ENCODE measurements at regions not wholly inside any gene's neighbourhood (a gene's known extent, or its start where the extent isn't known, plus 50 kb on each side); places are given as distances from the start of the nearest gene placed in this dataset.

DNA sequence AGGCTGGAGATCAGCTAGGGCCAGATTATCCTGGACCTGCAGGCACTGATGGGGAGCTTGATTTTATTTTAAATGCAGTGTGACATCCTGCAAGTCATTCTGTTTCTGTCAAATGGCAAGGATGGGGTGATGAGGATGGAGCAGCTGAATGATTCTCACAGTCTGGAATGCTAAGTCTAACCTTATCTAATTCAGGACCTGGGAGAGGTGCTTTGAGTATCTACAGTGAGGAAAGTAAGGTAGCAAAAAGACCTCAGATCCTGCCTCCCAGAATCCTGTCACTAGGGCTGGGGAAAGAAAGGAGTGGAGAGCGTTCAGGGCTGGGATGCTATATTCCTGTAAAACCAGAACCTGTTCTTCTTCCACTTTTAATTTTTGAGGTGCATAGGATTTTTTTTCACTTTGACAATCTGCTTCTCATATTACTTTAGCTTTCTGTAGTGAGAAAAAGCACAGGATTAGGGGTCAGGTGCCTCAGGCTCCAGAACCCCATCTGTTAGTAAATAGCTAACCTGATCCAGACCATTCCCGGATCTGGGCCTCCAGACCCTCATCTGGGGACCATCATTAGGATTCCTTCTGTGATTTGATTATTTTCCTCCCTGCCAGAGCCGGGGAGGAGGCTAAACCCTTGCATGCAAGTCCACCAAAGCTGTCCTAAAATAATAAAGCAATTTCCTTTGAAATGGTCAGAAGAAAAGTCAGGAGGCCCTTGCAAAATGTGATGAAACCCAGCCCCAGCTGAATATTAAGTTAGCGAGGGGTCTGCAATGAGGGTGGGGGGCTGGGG, 54.7 kb downstream of the ASCL1 start:
- DNase-seq (ENCODE audit: low read depth), result no peak
- no peak overlapping the region for H3K4me3 ChIP-seq (ENCODE audit: low read depth, low read length)
- TF ChIP-seq MYC (IDR thresholded peaks at IDR 0.05; ENCODE audit: low read depth, low read length), result no peak
- TF ChIP-seq, protein P1, sequence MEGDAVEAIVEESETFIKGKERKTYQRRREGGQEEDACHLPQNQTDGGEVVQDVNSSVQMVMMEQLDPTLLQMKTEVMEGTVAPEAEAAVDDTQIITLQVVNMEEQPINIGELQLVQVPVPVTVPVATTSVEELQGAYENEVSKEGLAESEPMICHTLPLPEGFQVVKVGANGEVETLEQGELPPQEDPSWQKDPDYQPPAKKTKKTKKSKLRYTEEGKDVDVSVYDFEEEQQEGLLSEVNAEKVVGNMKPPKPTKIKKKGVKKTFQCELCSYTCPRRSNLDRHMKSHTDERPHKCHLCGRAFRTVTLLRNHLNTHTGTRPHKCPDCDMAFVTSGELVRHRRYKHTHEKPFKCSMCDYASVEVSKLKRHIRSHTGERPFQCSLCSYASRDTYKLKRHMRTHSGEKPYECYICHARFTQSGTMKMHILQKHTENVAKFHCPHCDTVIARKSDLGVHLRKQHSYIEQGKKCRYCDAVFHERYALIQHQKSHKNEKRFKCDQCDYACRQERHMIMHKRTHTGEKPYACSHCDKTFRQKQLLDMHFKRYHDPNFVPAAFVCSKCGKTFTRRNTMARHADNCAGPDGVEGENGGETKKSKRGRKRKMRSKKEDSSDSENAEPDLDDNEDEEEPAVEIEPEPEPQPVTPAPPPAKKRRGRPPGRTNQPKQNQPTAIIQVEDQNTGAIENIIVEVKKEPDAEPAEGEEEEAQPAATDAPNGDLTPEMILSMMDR (IDR thresholded peaks at IDR 0.05; ENCODE audit: low read depth, low read length), result no peak
- TF ChIP-seq POLR2A (IDR thresholded peaks at IDR 0.05; ENCODE audit: extremely low read depth, insufficient read length), result no peak
- TF ChIP-seq, protein P2, sequence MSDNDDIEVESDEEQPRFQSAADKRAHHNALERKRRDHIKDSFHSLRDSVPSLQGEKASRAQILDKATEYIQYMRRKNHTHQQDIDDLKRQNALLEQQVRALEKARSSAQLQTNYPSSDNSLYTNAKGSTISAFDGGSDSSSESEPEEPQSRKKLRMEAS (IDR thresholded peaks at IDR 0.05; ENCODE audit: low read depth, low read length), result no peak

DNA sequence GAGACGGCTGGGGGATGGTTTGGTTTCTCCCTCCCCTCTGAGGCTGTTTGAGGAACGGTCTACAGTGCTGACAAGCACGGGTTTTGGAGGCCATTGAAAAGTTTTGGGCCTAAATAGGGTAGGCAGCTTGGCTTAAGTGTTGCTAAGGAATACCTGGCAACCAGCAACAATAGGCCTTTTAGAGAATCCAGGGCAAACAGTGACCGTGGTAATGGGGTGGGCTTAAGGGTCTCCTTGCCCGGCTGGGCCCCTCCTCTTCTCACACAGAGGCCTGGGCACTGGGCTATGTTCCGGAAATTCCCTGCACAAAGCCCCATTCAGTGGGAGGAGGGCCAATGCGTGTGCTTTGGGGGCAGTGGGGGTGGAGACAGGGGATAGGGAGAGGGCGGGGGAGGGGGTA, 55.4 kb downstream of the ASCL1 start:
- H3K4me3 ChIP-seq (ENCODE audit: low read depth, low read length), result no peak overlapping the region

DNA sequence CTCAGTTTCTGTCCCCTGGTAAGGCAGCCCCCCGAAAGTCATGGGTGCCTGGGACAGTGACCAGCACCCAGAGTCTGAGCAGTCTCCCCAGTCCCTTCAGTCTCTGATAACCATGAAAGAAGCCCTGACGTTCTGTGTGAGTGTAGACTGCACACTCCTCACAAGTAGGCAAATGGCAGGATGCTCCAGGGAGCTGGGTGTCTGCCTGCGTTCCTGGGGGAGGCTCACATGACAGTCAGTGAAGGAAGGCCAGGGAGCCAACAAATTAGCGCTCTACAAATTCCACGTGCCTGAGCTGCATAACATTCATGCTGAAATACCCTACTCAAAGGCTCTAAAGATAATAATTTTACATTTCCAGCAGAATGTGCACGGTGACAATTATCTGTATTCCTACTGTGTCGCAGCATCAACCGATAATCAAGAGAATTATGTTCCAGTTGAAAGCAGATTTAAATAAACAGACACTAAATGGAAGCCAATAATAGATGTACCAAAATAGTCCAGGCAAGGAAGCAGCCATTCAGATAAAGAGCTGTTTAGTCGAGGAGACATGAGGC, 56.3 kb downstream of the ASCL1 start:
- no peak for DNase-seq (ENCODE audit: low read depth)
- TF ChIP-seq POLR2A (IDR thresholded peaks at IDR 0.05; ENCODE audit: extremely low read depth, insufficient read length) (no peak), MYC (IDR thresholded peaks at IDR 0.05; ENCODE audit: low read depth, low read length) (no peak)
- TF ChIP-seq, protein P2 (IDR thresholded peaks at IDR 0.05; ENCODE audit: low read depth, low read length), result no peak
- TF ChIP-seq, protein P1 (IDR thresholded peaks at IDR 0.05; ENCODE audit: low read depth, low read length), result no peak
- H3K4me3 ChIP-seq (ENCODE audit: low read depth, low read length), result no peak overlapping the region

More for the DNA sequence above, 55.4 kb downstream of the ASCL1 start:
- TF ChIP-seq MYC (IDR thresholded peaks at IDR 0.05; ENCODE audit: low read depth, low read length), result no peak
- TF ChIP-seq, protein P1 (IDR thresholded peaks at IDR 0.05; ENCODE audit: low read depth, low read length), result no peak
- TF ChIP-seq, protein P2 (IDR thresholded peaks at IDR 0.05; ENCODE audit: low read depth, low read length), result no peak
- no peak for TF ChIP-seq POLR2A (IDR thresholded peaks at IDR 0.05; ENCODE audit: extremely low read depth, insufficient read length)
- no peak for DNase-seq (ENCODE audit: low read depth)

DNA sequence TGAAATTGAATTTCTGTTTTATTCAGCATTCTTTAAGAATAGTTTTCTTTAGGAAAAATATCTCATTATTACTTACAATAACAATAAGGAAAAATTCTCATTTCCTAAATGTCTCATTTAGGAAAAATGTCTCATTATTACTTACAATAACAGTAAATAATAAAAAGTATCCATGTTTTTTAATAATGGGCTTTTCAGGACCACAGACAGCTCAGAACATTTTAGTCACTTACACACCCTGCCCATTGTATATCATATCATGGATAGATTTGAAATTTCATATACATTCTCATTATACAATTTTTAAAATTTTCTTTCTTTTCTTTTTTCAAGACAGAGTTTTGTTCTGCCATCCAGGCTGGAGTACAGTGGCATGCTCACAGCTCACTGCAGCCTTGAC, 58.9 kb downstream of the ASCL1 start:
- no peak overlapping the region for H3K4me3 ChIP-seq (ENCODE audit: low read depth, low read length)
- DNase-seq (ENCODE audit: low read depth), result no peak
- TF ChIP-seq, protein P1 (IDR thresholded peaks at IDR 0.05; ENCODE audit: low read depth, low read length), result no peak
- no peak for TF ChIP-seq POLR2A (IDR thresholded peaks at IDR 0.05; ENCODE audit: extremely low read depth, insufficient read length)
- TF ChIP-seq, protein P2 (IDR thresholded peaks at IDR 0.05; ENCODE audit: low read depth, low read length), result no peak
- no peak for TF ChIP-seq MYC (IDR thresholded peaks at IDR 0.05; ENCODE audit: low read depth, low read length)

DNA sequence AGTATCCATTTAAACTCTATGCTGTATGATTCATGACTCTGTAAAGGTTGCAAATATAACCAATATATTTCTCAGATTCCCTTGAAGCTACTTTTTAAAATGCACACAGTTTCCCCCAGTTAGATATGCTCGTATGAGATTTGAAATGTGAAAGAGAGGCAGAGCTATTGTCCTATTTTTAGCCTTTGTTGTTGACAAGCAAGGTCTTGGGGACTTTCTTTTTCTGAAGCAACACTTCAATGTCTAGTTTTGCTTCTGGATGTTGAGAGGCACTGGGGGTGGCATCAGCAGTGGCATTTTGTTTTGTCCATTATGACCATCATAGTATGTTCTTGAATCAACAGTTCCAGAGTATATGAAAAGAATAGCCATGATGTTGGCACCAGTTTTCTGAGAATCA, 63.4 kb downstream of the ASCL1 start:
- TF ChIP-seq POLR2A (IDR thresholded peaks at IDR 0.05; ENCODE audit: extremely low read depth, insufficient read length) (no peak), MYC (IDR thresholded peaks at IDR 0.05; ENCODE audit: low read depth, low read length) (no peak)
- TF ChIP-seq, protein P1 (IDR thresholded peaks at IDR 0.05; ENCODE audit: low read depth, low read length), result no peak
- no peak overlapping the region for H3K4me3 ChIP-seq (ENCODE audit: low read depth, low read length)
- no peak for DNase-seq (ENCODE audit: low read depth)

All from NB4 (cell line).